Brain microvascular endothelial cell (primary cell): ENCODE measurements at regions not wholly inside any gene's neighbourhood (a gene's known extent, or its start where the extent isn't known, plus 50 kb on each side); places are given as distances from the start of the nearest gene placed in this dataset.

Experiments used
- DNase-seq: peaks from one replicate; pipeline ENCODE4 v3.0.0-alpha.2; 2020
- H3K27ac ChIP-seq: fragments of 250-450 bp; sonication (Bioruptor Pico); 2 replicates; pipeline ENCODE4 v1.5.1; 2020; ENCODE audit warnings: mild to moderate bottlenecking, moderate library complexity
- H3K27me3 ChIP-seq: fragments of 250-450 bp; sonication (Bioruptor Pico); replicated peaks from 2 replicates; pipeline ENCODE4 v1.5.1; 2020; ENCODE audit warnings: mild to moderate bottlenecking
- H3K36me3 ChIP-seq: fragments of 250-450 bp; sonication (Bioruptor Pico); replicated peaks from 2 replicates; pipeline ENCODE4 v1.5.1; 2020; ENCODE audit warnings: mild to moderate bottlenecking
- H3K4me3 ChIP-seq: 2 replicates; pipeline ENCODE4 v1.5.1; 2011; ENCODE audit warnings: low read depth, mild to moderate bottlenecking, control low read depth, low read length, moderate library complexity
- CTCF ChIP-seq: IDR thresholded peaks from 2 replicates; pipeline ENCODE4 v1.5.1; 2011; ENCODE audit warnings: low read depth, mild to moderate bottlenecking, moderate library complexity, low read length, control low read depth, inconsistent platforms; ENCODE audit errors: missing control alignments
- in situ Hi-C: cut with HindIII; loops from 2 replicates; pipeline ENCODE4 v1.10.0; 2017; ENCODE audit warnings: low sequenced_read_pairs, low pct_ligation_motif_present

DNA sequence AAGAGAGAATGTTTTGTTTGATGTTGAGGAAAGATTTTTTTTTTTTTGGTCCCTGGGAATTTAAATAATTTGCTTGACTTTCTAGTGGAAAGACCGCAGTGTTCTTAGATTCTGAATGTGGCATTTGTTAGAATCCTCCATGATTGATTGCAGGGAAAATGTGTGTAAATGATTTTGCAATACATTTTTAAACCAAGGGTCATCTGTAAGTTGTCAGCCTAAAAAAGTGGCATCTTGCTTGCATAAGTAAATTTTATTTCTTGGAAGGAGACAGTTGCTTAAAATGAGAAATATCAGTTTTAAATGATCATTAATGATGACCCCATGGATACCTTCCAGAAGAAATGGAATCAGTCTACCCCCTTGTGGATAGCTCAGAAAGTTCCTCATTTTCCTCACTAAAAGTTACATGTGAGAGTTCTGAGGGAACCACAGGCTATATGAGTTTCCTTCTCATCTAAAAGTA lies 105.1 kb upstream of the SLC25A48 start:
- DNase-seq: no peak
- no peak overlapping the region for H3K4me3 ChIP-seq
- H3K27ac ChIP-seq: no peak overlapping the region
- in situ Hi-C loops: no loop called here
- no peaks in the 10 kb centered on the region for H3K27me3 ChIP-seq
- H3K36me3 ChIP-seq: no peaks in the 10 kb centered on the region
- TF ChIP-seq CTCF: no peak

DNA sequence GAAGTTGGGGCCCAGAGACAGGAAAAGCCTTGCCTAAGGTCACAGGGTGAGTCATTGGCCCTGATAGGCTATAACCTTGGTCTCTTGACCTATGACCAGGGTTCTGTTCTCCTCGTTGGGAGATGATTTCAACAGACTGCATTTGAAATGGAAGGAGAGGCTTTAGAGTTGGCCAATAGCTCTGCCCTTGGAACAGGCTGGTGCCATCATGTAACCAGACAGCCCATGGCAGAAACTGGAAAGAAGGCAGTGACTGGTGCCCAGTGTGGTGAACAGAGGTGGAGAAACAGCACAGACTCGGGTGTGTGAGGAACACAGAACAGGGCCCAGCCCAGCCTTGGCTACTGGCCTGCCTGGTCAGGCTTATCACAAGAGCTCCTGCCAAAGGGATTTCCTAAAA lies 109.8 kb upstream of the SLC25A48 start:
- DNase-seq: no peak
- Histone ChIP-seq H3K27me3 (no peaks in the 10 kb centered on the region), H3K27ac (no peak overlapping the region), H3K36me3 (no peaks in the 10 kb centered on the region), H3K4me3 (no peak overlapping the region)
- in situ Hi-C loops: no loop called here
- TF ChIP-seq CTCF: no peak

DNA sequence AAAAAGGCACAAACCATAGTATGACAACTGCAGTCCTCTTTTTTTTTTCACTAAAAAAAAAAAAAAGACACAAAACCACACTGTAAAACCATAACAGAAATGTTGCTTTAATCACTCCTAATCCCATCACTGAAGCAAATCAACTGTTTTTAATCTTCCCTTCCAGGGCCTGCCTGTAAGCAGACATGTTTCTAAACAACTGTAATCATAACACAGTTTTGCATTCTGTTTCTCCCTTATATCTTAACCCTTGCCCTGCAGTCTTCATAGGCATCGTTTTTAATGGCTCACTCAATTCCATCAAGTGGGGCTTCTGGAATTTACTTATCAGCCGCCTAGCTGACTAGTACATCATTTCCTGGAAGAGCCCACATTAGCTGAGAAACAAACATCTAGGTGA lies 111.0 kb upstream of the SLC25A48 start:
- Histone ChIP-seq H3K36me3 (no peaks in the 10 kb centered on the region), H3K27me3 (no peaks in the 10 kb centered on the region), H3K27ac (no peak overlapping the region), H3K4me3 (no peak overlapping the region)
- in situ Hi-C loops: no loop called here
- DNase-seq: no peak
- TF ChIP-seq CTCF: no peak

DNA sequence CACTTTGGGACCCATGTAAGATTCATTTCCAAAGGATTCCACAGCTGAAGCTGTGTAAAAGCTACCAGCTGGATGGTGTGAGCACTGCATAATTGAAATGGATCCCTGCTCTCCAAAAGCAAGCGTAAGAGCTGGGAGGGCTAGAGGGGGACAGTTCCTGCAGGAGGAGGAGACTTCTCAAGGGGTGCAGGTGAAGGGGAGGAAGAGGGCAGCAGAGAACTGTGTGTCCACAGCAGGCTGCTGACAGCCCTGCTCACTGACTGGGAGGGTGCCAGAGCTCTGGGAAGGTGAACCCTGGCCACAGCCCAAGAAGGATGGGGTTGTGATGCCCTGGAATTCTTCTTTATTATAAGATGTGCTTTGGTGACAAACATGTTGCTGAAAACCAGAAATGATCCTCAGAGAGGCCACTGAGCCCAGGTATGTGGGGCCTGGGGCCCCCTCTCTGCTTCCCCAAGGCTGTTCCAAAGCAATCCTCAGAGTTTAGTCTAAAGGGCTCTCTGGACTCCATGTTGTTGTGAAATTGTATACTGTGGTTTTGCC lies 112.8 kb upstream of the SLC25A48 start:
- Histone ChIP-seq H3K27ac (no peak overlapping the region), H3K36me3 (no peaks in the 10 kb centered on the region), H3K4me3 (no peak overlapping the region), H3K27me3 (no peaks in the 10 kb centered on the region)
- no peak for DNase-seq
- no peak for TF ChIP-seq CTCF
- in situ Hi-C loops: no loop called here

GRCh38 chr5:135720191-135720590 lies 114.3 kb upstream of the SLC25A48 start:
- Histone ChIP-seq H3K27me3 (no peaks in the 10 kb centered on the region), H3K27ac (no peak overlapping the region), H3K4me3 (no peak overlapping the region), H3K36me3 (no peaks in the 10 kb centered on the region)
- in situ Hi-C loops: no loop called here
- no peak for TF ChIP-seq CTCF
- no peak for DNase-seq

GRCh38 chr5:135719428-135720063 lies 114.9 kb upstream of the SLC25A48 start:
- Histone ChIP-seq H3K27ac (no peak overlapping the region), H3K36me3 (no peaks in the 10 kb centered on the region), H3K27me3 (no peaks in the 10 kb centered on the region), H3K4me3 (no peak overlapping the region)
- in situ Hi-C loops: no loop called here
- no peak for TF ChIP-seq CTCF
- DNase-seq: no peak
